ENCODE measurements at regions not wholly inside any gene's neighbourhood (a gene's known extent, or its start where the extent isn't known, plus 50 kb on each side); places are given as distances from the start of the nearest gene placed in this dataset.

GRCh38 chr5:175606409-175606808 lies 51.5 kb upstream of the HRH2 start (continued):
- TF ChIP-seq KLF13 (tag; IDR thresholded peaks at IDR 0.05; ENCODE audit: borderline replicate concordance, low read depth) = no peak
- TF ChIP-seq EHMT2 (IDR thresholded peaks at IDR 0.05) = no peak
- TF ChIP-seq ZNF184 (CRISPR knock-in tag; IDR thresholded peaks at IDR 0.05) = no peak
- TF ChIP-seq ZNF511 (CRISPR knock-in tag; IDR thresholded peaks at IDR 0.05) = no peak
- no peak for TF ChIP-seq GTF2F1 (IDR thresholded peaks at IDR 0.05; ENCODE audit: low read depth, low read length)
- no peak for TF ChIP-seq TRIM24 (IDR thresholded peaks at IDR 0.05)
- TF ChIP-seq MAFK (IDR thresholded peaks at IDR 0.05; ENCODE audit: low read length) = peak; percentile 38; the same call in 1 of the 2 replicates
